IMR-90 (cell line): ENCODE measurements at regions not wholly inside any gene's neighbourhood (a gene's known extent, or its start where the extent isn't known, plus 50 kb on each side); places are given as distances from the start of the nearest gene placed in this dataset.

ENCODE experiments used
- ATAC-seq: fragments of 200-7000 bp; cut with Tn5 transposase; 2 replicates; pipeline ENCODE4 v1.9.1; 2020; ENCODE audit warnings: low read depth, mild to moderate bottlenecking, moderate library complexity
- BruUV-seq: library from RNA; stranded (reverse); fragments of 400-500 nt; replicated peaks from 2 replicates; lab custom pipeline; 2021; lab: Mats Ljungman, UMichigan
- CTCF ChIA-PET: fragments of 300-600 bp; formaldehyde crosslinking; extraction: SDS; loops from one replicate; lab custom pipeline; 2021; ENCODE audit warnings: antibody characterized with exemption; lab: Yijun Ruan, JAX
- POLR2A ChIA-PET: fragments of 300-600 bp; sonication (Branson Sonifier 250); formaldehyde crosslinking; loops from one replicate; lab custom pipeline; 2022; ENCODE audit warnings: antibody characterized with exemption; ENCODE audit not compliant: unreplicated experiment; lab: Charles Lee
- DNase-seq: peaks from one replicate; pipeline ENCODE4 v3.0.0; 2013
- H2AFZ ChIP-seq: replicated peaks from 2 replicates; pipeline ENCODE3; 2013; ENCODE audit warnings: low read length, mild to moderate bottlenecking; ENCODE audit not compliant: poor library complexity
- H2AK5ac ChIP-seq: 2 replicates; pipeline ENCODE4 v1.6.1; 2013; ENCODE audit warnings: low read depth, low read length, inconsistent platforms
- H2AK9ac ChIP-seq: replicated peaks from 2 replicates; pipeline ENCODE3; 2013; ENCODE audit warnings: mild to moderate bottlenecking, low read depth, low read length, moderate library complexity; ENCODE audit not compliant: poor library complexity
- H2BK120ac ChIP-seq: 2 replicates; pipeline ENCODE4 v1.6.1; 2013; ENCODE audit warnings: low read depth, low read length, inconsistent platforms
- H2BK15ac ChIP-seq: 3 replicates; pipeline ENCODE4 v1.6.1; 2013; ENCODE audit warnings: low read depth, low read length, inconsistent platforms
- H2BK20ac ChIP-seq: 2 replicates; pipeline ENCODE4 v1.6.1; 2013; ENCODE audit warnings: low read depth, mild to moderate bottlenecking, inconsistent platforms, low read length, moderate library complexity
- H2BK5ac ChIP-seq: 2 replicates; pipeline ENCODE4 v1.6.1; 2013; ENCODE audit warnings: mild to moderate bottlenecking, low read depth, low read length, inconsistent platforms; ENCODE audit not compliant: poor library complexity, severe bottlenecking
- H3K14ac ChIP-seq: replicated peaks from 2 replicates; pipeline ENCODE4 v1.6.1; 2013; ENCODE audit warnings: low read depth, low read length, inconsistent platforms
- H3K18ac ChIP-seq: 2 replicates; pipeline ENCODE4 v1.6.1; 2013; ENCODE audit warnings: low read depth, low read length, control low read depth
- H3K23ac ChIP-seq: 2 replicates; pipeline ENCODE4 v1.6.1; 2013; ENCODE audit warnings: low read depth, low read length, inconsistent platforms
- H3K27ac ChIP-seq: 2 replicates; pipeline ENCODE4 v1.5.1; 2013; ENCODE audit warnings: mild to moderate bottlenecking, control low read depth, low read length; ENCODE audit not compliant: insufficient read depth
- H3K27me3 ChIP-seq: 2 replicates; pipeline ENCODE4 v1.6.1; 2013; ENCODE audit warnings: low read length; ENCODE audit not compliant: control insufficient read depth, insufficient read depth
- H3K36me3 ChIP-seq: 2 replicates; pipeline ENCODE4 v1.6.1; 2013; ENCODE audit warnings: low read length, mixed read lengths; ENCODE audit not compliant: control insufficient read depth, insufficient read depth
- H3K4ac ChIP-seq: 2 replicates; pipeline ENCODE4 v1.6.1; 2013; ENCODE audit warnings: low read depth, low read length, inconsistent platforms
- H3K4me1 ChIP-seq: 2 replicates; pipeline ENCODE4 v1.6.1; 2013; ENCODE audit warnings: low read length, mixed read lengths; ENCODE audit not compliant: control insufficient read depth, insufficient read depth
- H3K4me2 ChIP-seq: 2 replicates; pipeline ENCODE4 v1.6.1; 2013; ENCODE audit warnings: low read depth, mild to moderate bottlenecking, control low read depth, low read length, moderate library complexity
- H3K4me3 ChIP-seq: 2 replicates; pipeline ENCODE4 v1.5.1; 2013; ENCODE audit warnings: low read depth, mild to moderate bottlenecking, control low read depth, low read length, moderate library complexity; ENCODE audit not compliant: insufficient read depth
- H3K56ac ChIP-seq: 2 replicates; pipeline ENCODE4 v1.6.1; 2013; ENCODE audit warnings: low read length, inconsistent platforms; ENCODE audit not compliant: insufficient read depth; ENCODE audit errors: extremely low read depth
- H3K79me1 ChIP-seq, 2 experiments: 2 replicates each; pipeline ENCODE4 v1.6.1; 2013; ENCODE audit warnings: low read length in 2 of 2, inconsistent platforms in 1 of 2, low read depth in 1 of 2
- H3K9ac ChIP-seq: 2 replicates; pipeline ENCODE4 v1.6.1; 2013; ENCODE audit warnings: low read depth, low read length, control low read depth
- H3K9me1 ChIP-seq: 2 replicates; pipeline ENCODE4 v1.6.1; 2013; ENCODE audit warnings: low read length, inconsistent platforms; ENCODE audit not compliant: insufficient read depth
- H3K9me3 ChIP-seq: 2 replicates; pipeline ENCODE4 v1.6.1; 2013; ENCODE audit warnings: low read length; ENCODE audit not compliant: control insufficient read depth, insufficient read depth
- H4K20me1 ChIP-seq: 2 replicates; pipeline ENCODE4 v1.6.1; 2013; ENCODE audit warnings: low read length, inconsistent platforms; ENCODE audit not compliant: insufficient read depth
- H4K5ac ChIP-seq: 2 replicates; pipeline ENCODE4 v1.6.1; 2013; ENCODE audit warnings: mild to moderate bottlenecking, low read depth, low read length, control low read depth
- H4K8ac ChIP-seq, 2 experiments: 2 replicates each; pipeline ENCODE4 v1.6.1; 2013; ENCODE audit warnings: low read depth in 2 of 2, low read length in 2 of 2, control low read depth in 1 of 2, inconsistent platforms in 1 of 2
- H4K91ac ChIP-seq: 2 replicates; pipeline ENCODE4 v1.6.1; 2013; ENCODE audit warnings: low read depth, low read length, inconsistent platforms; ENCODE audit not compliant: insufficient read depth
- BHLHE40 ChIP-seq: fragments of 150-350 bp; IDR thresholded peaks from 2 replicates; pipeline ENCODE4 v1.6.1; 2016; ENCODE audit warnings: mild to moderate bottlenecking, low read depth, low read length
- CHD1 ChIP-seq: IDR thresholded peaks from 2 replicates; pipeline ENCODE4 v1.6.1; 2012; ENCODE audit warnings: low read depth, low read length, improper control_type of control experiment
- CTCF ChIP-seq: conservative IDR thresholded peaks from 2 replicates; pipeline ENCODE4 v1.5.1; 2012; ENCODE audit warnings: mild to moderate bottlenecking, low read depth, low read length, improper control_type of control experiment
- FOS ChIP-seq: fragments of 150-350 bp; IDR thresholded peaks from 2 replicates; pipeline ENCODE4 v1.6.1; 2016; ENCODE audit warnings: low read depth, low read length
- RAD21 ChIP-seq: IDR thresholded peaks from 2 replicates; pipeline ENCODE4 v1.6.1; 2012; ENCODE audit warnings: low read length, improper control_type of control experiment
- RCOR1 ChIP-seq: IDR thresholded peaks from 2 replicates; pipeline ENCODE4 v1.6.1; 2012; ENCODE audit warnings: mild to moderate bottlenecking, low read length, improper control_type of control experiment; ENCODE audit not compliant: insufficient replicate concordance
- USF2 ChIP-seq: fragments of 150-350 bp; IDR thresholded peaks from 2 replicates; pipeline ENCODE4 v1.6.1; 2017; ENCODE audit warnings: mild to moderate bottlenecking, antibody characterized with exemption, low read length, low read depth
- WGBS, 2 experiments: methylation state at CpG; one replicate each; pipeline versions ENCODE4 v1.1.5 to v1.1.7; 2013; ENCODE audit warnings: missing lambda C conversion rate in 2 of 2; ENCODE audit not compliant: insufficient read length in 1 of 2; ENCODE audit errors: extremely low coverage in 2 of 2; 5-methylcytosine and 5-hydroxymethylcytosine counted together
- dilution Hi-C: fragments of 300-500 bp; cut with HindIII; formaldehyde crosslinking; loops from one replicate; pipeline ENCODE4 v1.14.3; 2018; ENCODE audit warnings: low sequenced_read_pairs; ENCODE audit not compliant: unreplicated experiment
- in situ Hi-C: fragments of 300-500 bp; cut with MboI; formaldehyde crosslinking; loops from 3 replicates; pipeline ENCODE4 v1.14.3; 2019; ENCODE audit warnings: low sequenced_read_pairs, inconsistent platforms, mixed read lengths
- intact Hi-C: fragments of 100-400 bp; cut with micrococcal nuclease; formaldehyde crosslinking; loops from 2 replicates; pipeline ENCODE4 v1.10.0; 2022

DNA sequence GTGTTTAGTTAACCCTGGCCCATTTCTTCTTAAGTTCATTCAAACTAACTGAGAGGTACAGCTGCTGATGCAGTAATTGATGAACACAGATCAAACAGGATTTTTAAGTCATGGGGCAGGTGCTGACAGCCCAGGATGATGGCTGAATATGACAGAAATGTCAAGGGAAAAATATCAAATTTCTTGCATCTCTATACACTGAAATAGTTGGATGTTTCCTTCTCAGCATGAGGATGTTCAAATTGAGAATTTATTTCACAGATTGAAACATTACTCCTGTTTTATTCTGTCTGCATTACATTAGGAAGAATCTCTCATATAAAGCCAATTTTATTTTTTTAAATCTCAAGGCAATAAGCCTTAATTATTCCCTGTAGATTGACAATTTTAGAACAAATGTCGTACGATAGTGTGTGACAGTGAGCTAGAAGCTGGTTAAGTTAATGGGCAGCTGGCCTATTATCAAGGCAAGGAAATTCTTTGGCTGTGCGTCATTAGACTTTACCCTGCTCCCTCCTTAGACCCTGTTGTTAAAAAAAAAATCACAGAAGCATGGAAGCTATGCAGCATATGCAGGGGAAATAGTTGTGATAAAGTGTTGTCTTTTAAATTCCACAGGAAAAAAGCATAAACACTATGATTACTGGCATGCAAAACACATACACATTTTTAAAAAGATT lies 183.8 kb upstream of the KCNMB2 start:
- H2BK5ac ChIP-seq = peak overlapping the region; percentile 90
- H4K5ac ChIP-seq = peak overlapping the region; percentile 86; the same call in 1 of the 2 replicates
- peak overlapping the region; percentile 92; the same call in 2 of the 3 replicates for H2BK15ac ChIP-seq
- ATAC-seq (peak; percentile 89), DNase-seq (peak; percentile 86)
- H4K91ac ChIP-seq = peak overlapping the region; percentile 85
- H3K9me3 ChIP-seq = no peaks in the 10 kb centered on the region
- peak overlapping the region; percentile 95 for H2BK120ac ChIP-seq
- CTCF ChIA-PET = interaction anchor here (0.6 to 2.5 kb wide), 2 partner anchors 10 to 33 kb away, joined by 3 to 7 read pairs; no protein-coding TSS in a partner anchor
- peak overlapping the region; percentile 88 for H3K4ac ChIP-seq
- H2AFZ ChIP-seq = no peak overlapping the region
- H3K4me3 ChIP-seq = no peak overlapping the region
- peak overlapping the region; percentile 57; the same call in 1 of the 2 replicates for H3K9ac ChIP-seq
- H3K9me1 ChIP-seq = no peaks in the 10 kb centered on the region
- BruUV-seq = no TSS peak
- intact Hi-C loops = loop anchor here (2.0 kb wide), 1 partner anchor 30 kb away; no protein-coding TSS in a partner anchor
- H3K27ac ChIP-seq = peak overlapping the region; percentile 72; the same call in 1 of the 2 replicates
- WGBS, 2 experiments = no CpG with 5 or more reads among the region's 3 CpGs
- H3K18ac ChIP-seq = peak overlapping the region; percentile 96
- no peaks in the 10 kb centered on the region for H3K79me1 ChIP-seq
- dilution Hi-C loops = no loop called here
- peak overlapping the region; percentile 25; the same call in 1 of the 2 replicates for H3K4me2 ChIP-seq
- TF ChIP-seq CTCF = no peak
- no peak for TF ChIP-seq FOS
- no peak for TF ChIP-seq RCOR1
- no peak for TF ChIP-seq CHD1
- TF ChIP-seq BHLHE40 = no peak
- TF ChIP-seq USF2 = no peak
- TF ChIP-seq RAD21 = no peak
- H2BK20ac ChIP-seq = peak overlapping the region; percentile 97
- H3K56ac ChIP-seq = peak overlapping the region; percentile 87
- peaks cover 7% of the 10 kb centered on the region for H3K4me1 ChIP-seq
- in situ Hi-C loops = no loop called here
- H3K36me3 ChIP-seq = no peaks in the 10 kb centered on the region
- H2AK9ac ChIP-seq = no peak overlapping the region
- H4K20me1 ChIP-seq = no peaks in the 10 kb centered on the region
- POLR2A ChIA-PET = interaction anchor here (0.7 kb wide), 1 partner anchor 26 kb away, joined by 3 read pairs; no protein-coding TSS in a partner anchor
- peak overlapping the region; percentile 65; the same call in 1 of the 2 replicates for H2AK5ac ChIP-seq
- peak overlapping the region; percentile 59 to 73; a peak in 3 of 4 replicates for H4K8ac ChIP-seq
- H3K14ac ChIP-seq = peak overlapping the region; percentile 56
- H3K27me3 ChIP-seq = no peaks in the 10 kb centered on the region
- H3K23ac ChIP-seq = peak overlapping the region; percentile 75
